IMR-90 (cell line): ENCODE measurements at regions not wholly inside any gene's neighbourhood (a gene's known extent, or its start where the extent isn't known, plus 50 kb on each side); places are given as distances from the start of the nearest gene placed in this dataset.

Experiments
- ATAC-seq: fragments of 200-7000 bp; cut with Tn5 transposase; 2 replicates; pipeline ENCODE4 v1.9.1; 2020; ENCODE audit warnings: low read depth, mild to moderate bottlenecking, moderate library complexity
- BruUV-seq: library from RNA; stranded (reverse); fragments of 400-500 nt; replicated peaks from 2 replicates; lab custom pipeline; 2021; lab: Mats Ljungman, UMichigan
- CTCF ChIA-PET: fragments of 300-600 bp; formaldehyde crosslinking; extraction: SDS; loops from one replicate; lab custom pipeline; 2021; ENCODE audit warnings: antibody characterized with exemption; lab: Yijun Ruan, JAX
- POLR2A ChIA-PET: fragments of 300-600 bp; sonication (Branson Sonifier 250); formaldehyde crosslinking; loops from one replicate; lab custom pipeline; 2022; ENCODE audit warnings: antibody characterized with exemption; ENCODE audit not compliant: unreplicated experiment; lab: Charles Lee
- DNase-seq: peaks from one replicate; pipeline ENCODE4 v3.0.0; 2013
- H2AFZ ChIP-seq: replicated peaks from 2 replicates; pipeline ENCODE3; 2013; ENCODE audit warnings: low read length, mild to moderate bottlenecking; ENCODE audit not compliant: poor library complexity
- H2AK5ac ChIP-seq: 2 replicates; pipeline ENCODE4 v1.6.1; 2013; ENCODE audit warnings: low read depth, low read length, inconsistent platforms
- H2AK9ac ChIP-seq: replicated peaks from 2 replicates; pipeline ENCODE3; 2013; ENCODE audit warnings: mild to moderate bottlenecking, low read depth, low read length, moderate library complexity; ENCODE audit not compliant: poor library complexity
- H2BK120ac ChIP-seq: 2 replicates; pipeline ENCODE4 v1.6.1; 2013; ENCODE audit warnings: low read depth, low read length, inconsistent platforms
- H2BK15ac ChIP-seq: 3 replicates; pipeline ENCODE4 v1.6.1; 2013; ENCODE audit warnings: low read depth, low read length, inconsistent platforms
- H2BK20ac ChIP-seq: 2 replicates; pipeline ENCODE4 v1.6.1; 2013; ENCODE audit warnings: low read depth, mild to moderate bottlenecking, inconsistent platforms, low read length, moderate library complexity
- H2BK5ac ChIP-seq: 2 replicates; pipeline ENCODE4 v1.6.1; 2013; ENCODE audit warnings: mild to moderate bottlenecking, low read depth, low read length, inconsistent platforms; ENCODE audit not compliant: poor library complexity, severe bottlenecking
- H3K14ac ChIP-seq: replicated peaks from 2 replicates; pipeline ENCODE4 v1.6.1; 2013; ENCODE audit warnings: low read depth, low read length, inconsistent platforms
- H3K18ac ChIP-seq: 2 replicates; pipeline ENCODE4 v1.6.1; 2013; ENCODE audit warnings: low read depth, low read length, control low read depth
- H3K23ac ChIP-seq: 2 replicates; pipeline ENCODE4 v1.6.1; 2013; ENCODE audit warnings: low read depth, low read length, inconsistent platforms
- H3K27ac ChIP-seq: 2 replicates; pipeline ENCODE4 v1.5.1; 2013; ENCODE audit warnings: mild to moderate bottlenecking, control low read depth, low read length; ENCODE audit not compliant: insufficient read depth
- H3K27me3 ChIP-seq: 2 replicates; pipeline ENCODE4 v1.6.1; 2013; ENCODE audit warnings: low read length; ENCODE audit not compliant: control insufficient read depth, insufficient read depth
- H3K36me3 ChIP-seq: 2 replicates; pipeline ENCODE4 v1.6.1; 2013; ENCODE audit warnings: low read length, mixed read lengths; ENCODE audit not compliant: control insufficient read depth, insufficient read depth
- H3K4ac ChIP-seq: 2 replicates; pipeline ENCODE4 v1.6.1; 2013; ENCODE audit warnings: low read depth, low read length, inconsistent platforms
- H3K4me1 ChIP-seq: 2 replicates; pipeline ENCODE4 v1.6.1; 2013; ENCODE audit warnings: low read length, mixed read lengths; ENCODE audit not compliant: control insufficient read depth, insufficient read depth
- H3K4me2 ChIP-seq: 2 replicates; pipeline ENCODE4 v1.6.1; 2013; ENCODE audit warnings: low read depth, mild to moderate bottlenecking, control low read depth, low read length, moderate library complexity
- H3K4me3 ChIP-seq: 2 replicates; pipeline ENCODE4 v1.5.1; 2013; ENCODE audit warnings: low read depth, mild to moderate bottlenecking, control low read depth, low read length, moderate library complexity; ENCODE audit not compliant: insufficient read depth
- H3K56ac ChIP-seq: 2 replicates; pipeline ENCODE4 v1.6.1; 2013; ENCODE audit warnings: low read length, inconsistent platforms; ENCODE audit not compliant: insufficient read depth; ENCODE audit errors: extremely low read depth
- H3K79me1 ChIP-seq, 2 experiments: 2 replicates each; pipeline ENCODE4 v1.6.1; 2013; ENCODE audit warnings: low read length in 2 of 2, inconsistent platforms in 1 of 2, low read depth in 1 of 2
- H3K9ac ChIP-seq: 2 replicates; pipeline ENCODE4 v1.6.1; 2013; ENCODE audit warnings: low read depth, low read length, control low read depth
- H3K9me1 ChIP-seq: 2 replicates; pipeline ENCODE4 v1.6.1; 2013; ENCODE audit warnings: low read length, inconsistent platforms; ENCODE audit not compliant: insufficient read depth
- H3K9me3 ChIP-seq: 2 replicates; pipeline ENCODE4 v1.6.1; 2013; ENCODE audit warnings: low read length; ENCODE audit not compliant: control insufficient read depth, insufficient read depth
- H4K20me1 ChIP-seq: 2 replicates; pipeline ENCODE4 v1.6.1; 2013; ENCODE audit warnings: low read length, inconsistent platforms; ENCODE audit not compliant: insufficient read depth
- H4K5ac ChIP-seq: 2 replicates; pipeline ENCODE4 v1.6.1; 2013; ENCODE audit warnings: mild to moderate bottlenecking, low read depth, low read length, control low read depth
- H4K8ac ChIP-seq, 2 experiments: 2 replicates each; pipeline ENCODE4 v1.6.1; 2013; ENCODE audit warnings: low read depth in 2 of 2, low read length in 2 of 2, control low read depth in 1 of 2, inconsistent platforms in 1 of 2
- H4K91ac ChIP-seq: 2 replicates; pipeline ENCODE4 v1.6.1; 2013; ENCODE audit warnings: low read depth, low read length, inconsistent platforms; ENCODE audit not compliant: insufficient read depth
- CTCF ChIP-seq: conservative IDR thresholded peaks from 2 replicates; pipeline ENCODE4 v1.5.1; 2012; ENCODE audit warnings: mild to moderate bottlenecking, low read depth, low read length, improper control_type of control experiment
- FOS ChIP-seq: fragments of 150-350 bp; IDR thresholded peaks from 2 replicates; pipeline ENCODE4 v1.6.1; 2016; ENCODE audit warnings: low read depth, low read length
- RAD21 ChIP-seq: IDR thresholded peaks from 2 replicates; pipeline ENCODE4 v1.6.1; 2012; ENCODE audit warnings: low read length, improper control_type of control experiment
- WGBS, 2 experiments: methylation state at CpG; one replicate each; pipeline versions ENCODE4 v1.1.5 to v1.1.7; 2013; ENCODE audit warnings: missing lambda C conversion rate in 2 of 2; ENCODE audit not compliant: insufficient read length in 1 of 2; ENCODE audit errors: extremely low coverage in 2 of 2; 5-methylcytosine and 5-hydroxymethylcytosine counted together
- dilution Hi-C: fragments of 300-500 bp; cut with HindIII; formaldehyde crosslinking; loops from one replicate; pipeline ENCODE4 v1.14.3; 2018; ENCODE audit warnings: low sequenced_read_pairs; ENCODE audit not compliant: unreplicated experiment
- in situ Hi-C: fragments of 300-500 bp; cut with MboI; formaldehyde crosslinking; loops from 3 replicates; pipeline ENCODE4 v1.14.3; 2019; ENCODE audit warnings: low sequenced_read_pairs, inconsistent platforms, mixed read lengths
- intact Hi-C: fragments of 100-400 bp; cut with micrococcal nuclease; formaldehyde crosslinking; loops from 2 replicates; pipeline ENCODE4 v1.10.0; 2022

GRCh38 chr20:40578961-40579360, 110.1 kb downstream of the MAFB start:
- no peaks in the 10 kb centered on the region for H3K4me1 ChIP-seq
- H3K9me3 ChIP-seq: no peaks in the 10 kb centered on the region
- no peaks in the 10 kb centered on the region for H3K36me3 ChIP-seq
- H2BK120ac ChIP-seq: no peak overlapping the region
- no peak overlapping the region for H2AFZ ChIP-seq
- in situ Hi-C loops (no loop called here), dilution Hi-C loops (no loop called here), intact Hi-C loops (no loop called here)
- no peak overlapping the region for H2BK15ac ChIP-seq
- H3K27me3 ChIP-seq: no peaks in the 10 kb centered on the region; the same call in 1 of the 2 replicates
- H3K9ac ChIP-seq: no peak overlapping the region
- no peak for TF ChIP-seq FOS
- TF ChIP-seq CTCF: no peak
- TF ChIP-seq RAD21: no peak
- H3K14ac ChIP-seq: no peak overlapping the region
- no peak overlapping the region for H4K91ac ChIP-seq
- H2AK9ac ChIP-seq: no peak overlapping the region
- no TSS peak for BruUV-seq
- no peak overlapping the region for H3K4me3 ChIP-seq
- H2BK5ac ChIP-seq: no peak overlapping the region
- no peak overlapping the region for H4K5ac ChIP-seq
- ChIA-PET POLR2A (no interaction called here), CTCF (interaction anchor here (0.5 kb wide), 1 partner anchor 35 kb away, joined by 4 read pairs; no protein-coding TSS in a partner anchor)
- no peak overlapping the region for H3K23ac ChIP-seq
- no peak for DNase-seq
- no peak overlapping the region for H3K18ac ChIP-seq
- no CpG with 5 or more reads among the region's 4 CpGs for WGBS, 2 experiments
- no peaks in the 10 kb centered on the region for H4K20me1 ChIP-seq
- H2BK20ac ChIP-seq: no peak overlapping the region
- H3K27ac ChIP-seq: no peak overlapping the region
- H4K8ac ChIP-seq: no peak overlapping the region
- no peak overlapping the region for H3K4ac ChIP-seq
- H3K9me1 ChIP-seq: no peaks in the 10 kb centered on the region
- no peaks in the 10 kb centered on the region for H3K79me1 ChIP-seq
- no peak overlapping the region for H3K56ac ChIP-seq
- no peak for ATAC-seq
- no peak overlapping the region for H3K4me2 ChIP-seq
- H2AK5ac ChIP-seq: no peak overlapping the region
